Mesothelial cell of epicardium (in vitro differentiated cells): ENCODE measurements at regions not wholly inside any gene's neighbourhood (a gene's known extent, or its start where the extent isn't known, plus 50 kb on each side); places are given as distances from the start of the nearest gene placed in this dataset.

Source experiments
- DNase-seq, 2 experiments: peaks; one replicate each; pipeline ENCODE4 v3.0.0; 2021; ENCODE audit warnings: low spot score in 2 of 2; ENCODE audit not compliant: unreplicated experiment in 2 of 2
- H3K27ac Mint-ChIP-seq: 2 replicates; pipeline ENCODE4 v1.8.0; 2021; ENCODE audit warnings: mixed read lengths
- H3K27me3 Mint-ChIP-seq: 2 replicates; pipeline ENCODE4 v1.8.0; 2021; ENCODE audit warnings: low read depth, mixed read lengths
- H3K36me3 Mint-ChIP-seq: 2 replicates; pipeline ENCODE4 v1.8.0; 2021; ENCODE audit warnings: mixed read lengths
- H3K4me1 Mint-ChIP-seq: 2 replicates; pipeline ENCODE4 v1.8.0; 2021; ENCODE audit warnings: mixed read lengths
- H3K4me3 Mint-ChIP-seq: 2 replicates; pipeline ENCODE4 v1.8.0; 2021; ENCODE audit warnings: mild to moderate bottlenecking, moderate library complexity, mixed read lengths
- H3K9me3 Mint-ChIP-seq: 2 replicates; pipeline ENCODE4 v1.8.0; 2021; ENCODE audit warnings: mixed read lengths
- TF ChIP-seq, protein P1 (sequence below): fragments of 200-600 bp; sonication (generic); IDR thresholded peaks from one replicate; pipeline ENCODE4 v1.5.0; 2021; ENCODE audit warnings: antibody characterized with exemption; ENCODE audit not compliant: unreplicated experiment

DNA sequence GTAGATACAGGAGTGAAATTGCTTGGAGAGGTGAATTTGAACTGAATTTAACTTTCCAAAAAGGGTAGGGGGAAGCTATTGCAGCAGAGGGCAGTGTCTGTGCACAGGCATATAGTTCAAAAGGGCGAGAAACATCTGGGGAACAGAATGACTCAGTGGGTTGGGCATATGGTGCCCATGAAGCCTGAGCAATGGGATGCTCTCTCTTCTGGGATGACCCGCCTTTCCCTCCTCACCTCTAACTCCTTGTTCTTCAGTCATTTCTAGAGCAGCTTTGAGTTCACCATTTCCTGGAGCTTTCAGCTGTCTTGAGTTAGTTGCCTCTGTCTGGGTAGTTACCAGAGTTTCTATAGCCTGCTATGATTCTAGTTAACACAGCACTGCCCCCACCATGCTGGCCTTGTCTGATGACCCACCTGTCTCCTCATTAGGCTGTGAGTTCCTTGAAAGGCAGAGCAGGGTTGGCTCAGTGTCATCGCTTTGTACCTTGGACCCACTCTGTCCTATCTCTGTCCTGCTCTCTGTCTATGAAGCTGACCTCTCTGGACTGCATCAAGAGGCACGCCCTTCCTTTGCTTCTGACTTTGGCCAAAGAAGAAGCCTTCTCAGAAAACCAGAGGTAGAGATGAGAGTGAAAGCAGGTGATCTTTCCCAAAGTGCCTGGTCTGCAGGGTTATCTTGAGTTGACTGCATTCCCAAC, 299.6 kb upstream of the KLF4 start:
- DNase-seq = no peak
- Mint-ChIP-seq H3K9me3 (no peaks in the 10 kb centered on the region), H3K27me3 (peaks cover 2% of the 10 kb centered on the region), H3K4me1 (no peaks in the 10 kb centered on the region), H3K4me3 (no peak overlapping the region), H3K36me3 (no peaks in the 10 kb centered on the region), H3K27ac (no peak overlapping the region)
- TF ChIP-seq, protein P1, sequence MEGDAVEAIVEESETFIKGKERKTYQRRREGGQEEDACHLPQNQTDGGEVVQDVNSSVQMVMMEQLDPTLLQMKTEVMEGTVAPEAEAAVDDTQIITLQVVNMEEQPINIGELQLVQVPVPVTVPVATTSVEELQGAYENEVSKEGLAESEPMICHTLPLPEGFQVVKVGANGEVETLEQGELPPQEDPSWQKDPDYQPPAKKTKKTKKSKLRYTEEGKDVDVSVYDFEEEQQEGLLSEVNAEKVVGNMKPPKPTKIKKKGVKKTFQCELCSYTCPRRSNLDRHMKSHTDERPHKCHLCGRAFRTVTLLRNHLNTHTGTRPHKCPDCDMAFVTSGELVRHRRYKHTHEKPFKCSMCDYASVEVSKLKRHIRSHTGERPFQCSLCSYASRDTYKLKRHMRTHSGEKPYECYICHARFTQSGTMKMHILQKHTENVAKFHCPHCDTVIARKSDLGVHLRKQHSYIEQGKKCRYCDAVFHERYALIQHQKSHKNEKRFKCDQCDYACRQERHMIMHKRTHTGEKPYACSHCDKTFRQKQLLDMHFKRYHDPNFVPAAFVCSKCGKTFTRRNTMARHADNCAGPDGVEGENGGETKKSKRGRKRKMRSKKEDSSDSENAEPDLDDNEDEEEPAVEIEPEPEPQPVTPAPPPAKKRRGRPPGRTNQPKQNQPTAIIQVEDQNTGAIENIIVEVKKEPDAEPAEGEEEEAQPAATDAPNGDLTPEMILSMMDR = no peak

- no peak for DNase-seq
- H3K27me3 Mint-ChIP-seq = peaks cover 6% of the 10 kb centered on the region
- H3K9me3 Mint-ChIP-seq = no peaks in the 10 kb centered on the region
- TF ChIP-seq, protein P1 = no peak
- no peak overlapping the region for H3K4me3 Mint-ChIP-seq
- no peaks in the 10 kb centered on the region for H3K36me3 Mint-ChIP-seq
- H3K4me1 Mint-ChIP-seq = no peaks in the 10 kb centered on the region
- H3K27ac Mint-ChIP-seq = no peak overlapping the region
Observed at GRCh38 chr9:107786561-107786960, 297.0 kb upstream of the KLF4 start.

GRCh38 chr9:107784235-107784958, 294.8 kb upstream of the KLF4 start:
- Mint-ChIP-seq H3K36me3 (no peaks in the 10 kb centered on the region), H3K9me3 (no peaks in the 10 kb centered on the region), H3K27ac (no peak overlapping the region), H3K4me3 (no peak overlapping the region), H3K27me3 (peaks cover 6% of the 10 kb centered on the region), H3K4me1 (no peaks in the 10 kb centered on the region)
- DNase-seq = no peak
- TF ChIP-seq, protein P1 = no peak

- Mint-ChIP-seq H3K9me3 (no peaks in the 10 kb centered on the region), H3K4me1 (no peaks in the 10 kb centered on the region), H3K27ac (no peak overlapping the region), H3K36me3 (no peaks in the 10 kb centered on the region), H3K27me3 (peaks cover 4% of the 10 kb centered on the region), H3K4me3 (no peak overlapping the region)
- no peak for DNase-seq
- TF ChIP-seq, protein P1 = no peak
Observed at GRCh38 chr9:107782789-107783188, 293.2 kb upstream of the KLF4 start.

- H3K4me3 Mint-ChIP-seq = no peak overlapping the region
- TF ChIP-seq, protein P1 = no peak
- DNase-seq = no peak
- peaks cover 4% of the 10 kb centered on the region for H3K27me3 Mint-ChIP-seq
- no peaks in the 10 kb centered on the region for H3K4me1 Mint-ChIP-seq
- H3K9me3 Mint-ChIP-seq = no peaks in the 10 kb centered on the region
- H3K27ac Mint-ChIP-seq = no peak overlapping the region
- no peaks in the 10 kb centered on the region for H3K36me3 Mint-ChIP-seq
Observed at GRCh38 chr9:107782381-107782780, 292.8 kb upstream of the KLF4 start.
